H1 (cell line): ENCODE measurements at regions not wholly inside any gene's neighbourhood (a gene's known extent, or its start where the extent isn't known, plus 50 kb on each side); places are given as distances from the start of the nearest gene placed in this dataset.

Experiments used
- CTCF ChIA-PET: fragments of 300-600 bp; sonication (Branson Sonifier 250); formaldehyde crosslinking; loops from one replicate; lab custom pipeline; 2021; ENCODE audit not compliant: partially characterized antibody; lab: Charles Lee
- POLR2A ChIA-PET: fragments of 300-600 bp; sonication (Branson Sonifier 250); formaldehyde crosslinking; loops from one replicate; lab custom pipeline; 2021; ENCODE audit warnings: inconsistent platforms; ENCODE audit not compliant: partially characterized antibody; lab: Charles Lee
- DNase-seq, 2 experiments: peaks; one replicate each; pipeline versions ENCODE4 v3.0.0 to v3.0.0-alpha.2; 2010 to 2022; ENCODE audit warnings: low spot score in 2 of 2, low read depth in 1 of 2, mixed read lengths in 1 of 2
- FAIRE-seq: peaks from 2 replicates; lab custom pipeline; 2011; peaks lifted over from hg19 to GRCh38; lab: Jason Lieb, UNC
- H2AFZ ChIP-seq: 2 replicates; pipeline ENCODE4 v1.8.1; 2012; ENCODE audit warnings: low read length, inconsistent platforms
- H2AK5ac ChIP-seq: 2 replicates; pipeline ENCODE4 v1.6.1; 2013; ENCODE audit warnings: low read depth, low read length
- H2BK120ac ChIP-seq: replicated peaks from 2 replicates; pipeline ENCODE3; 2013; ENCODE audit warnings: low read depth, low read length, inconsistent platforms
- H2BK12ac ChIP-seq: 2 replicates; pipeline ENCODE4 v1.6.1; 2013; ENCODE audit warnings: low read depth, low read length
- H2BK15ac ChIP-seq: 2 replicates; pipeline ENCODE4 v1.6.1; 2013; ENCODE audit warnings: low read length
- H2BK20ac ChIP-seq: 2 replicates; pipeline ENCODE4 v1.6.1; 2013; ENCODE audit warnings: low read length
- H2BK5ac ChIP-seq: 2 replicates; pipeline ENCODE4 v1.6.1; 2013; ENCODE audit warnings: low read depth, low read length
- H3K14ac ChIP-seq: 2 replicates; pipeline ENCODE4 v1.6.1; 2013; ENCODE audit warnings: inconsistent platforms; ENCODE audit not compliant: insufficient read length
- H3K18ac ChIP-seq: 2 replicates; pipeline ENCODE4 v1.6.1; 2013; ENCODE audit warnings: low read length; ENCODE audit errors: extremely low read depth
- H3K23ac ChIP-seq: 2 replicates; pipeline ENCODE4 v1.6.1; 2013; ENCODE audit warnings: inconsistent platforms; ENCODE audit not compliant: insufficient read length
- H3K23me2 ChIP-seq: 2 replicates; pipeline ENCODE4 v1.6.1; 2013; ENCODE audit warnings: low read depth, low read length
- H3K27ac ChIP-seq: 2 replicates; pipeline ENCODE4 v1.6.1; 2011; ENCODE audit warnings: low read depth, low read length, inconsistent platforms
- H3K27me3 ChIP-seq, 4 experiments: replicated peaks in 1 of 4; 1 replicate in 1 of 4; 2 replicates in 3 of 4; pipeline versions ENCODE4 v1.6.1 to v1.8.1; 2011 to 2013; ENCODE audit warnings: low read length in 3 of 4, mild to moderate bottlenecking in 3 of 4, inconsistent platforms in 2 of 4, mixed read lengths in 2 of 4, moderate library complexity in 1 of 4; ENCODE audit not compliant: control insufficient read depth in 3 of 4, insufficient read depth in 3 of 4; ENCODE audit errors: extremely low read depth in 1 of 4
- H3K36me3 ChIP-seq, 4 experiments: 2 replicates each; pipeline versions ENCODE4 v1.6.1 to v1.8.1; 2011 to 2013; ENCODE audit warnings: mild to moderate bottlenecking in 4 of 4, low read length in 3 of 4, moderate library complexity in 2 of 4, control low read depth in 1 of 4, inconsistent platforms in 1 of 4; ENCODE audit not compliant: insufficient read depth in 4 of 4, control insufficient read depth in 2 of 4
- H3K4ac ChIP-seq: replicated peaks from 2 replicates; pipeline ENCODE3; 2013; ENCODE audit warnings: low read length, low read depth, mixed read lengths, inconsistent platforms; ENCODE audit not compliant: insufficient read length
- H3K4me1 ChIP-seq, 4 experiments: replicated peaks in 1 of 4; 1 replicate in 1 of 4; 2 replicates in 3 of 4; pipeline versions ENCODE4 v1.6.1 to v1.8.1; 2011 to 2013; ENCODE audit warnings: low read length in 3 of 4, inconsistent platforms in 2 of 4, mixed read lengths in 1 of 4; ENCODE audit not compliant: insufficient read depth in 4 of 4, control insufficient read depth in 3 of 4
- H3K4me2 ChIP-seq, 2 experiments: 2 replicates each; pipeline versions ENCODE4 v1.6.1 to v1.8.1; 2011 to 2013; ENCODE audit warnings: low read depth in 2 of 2, low read length in 2 of 2, control low read depth in 1 of 2, inconsistent platforms in 1 of 2, mild to moderate bottlenecking in 1 of 2; ENCODE audit not compliant: insufficient read depth in 1 of 2
- H3K4me3 ChIP-seq, 4 experiments: fragments of 200-600, 300-600 bp in 1 of 4; sonication (generic), shearing (Covaris generic), sonication (Bioruptor Twin) in 1 of 4; 2 replicates each; pipeline versions ENCODE4 v1.5.1 to v1.8.1; 2011 to 2016; ENCODE audit warnings: low read length in 4 of 4, low read depth in 3 of 4, control low read depth in 2 of 4, inconsistent platforms in 2 of 4, mild to moderate bottlenecking in 2 of 4, mixed read lengths in 1 of 4, moderate library complexity in 1 of 4; ENCODE audit not compliant: insufficient read depth in 2 of 4; ENCODE audit errors: extremely low read depth in 1 of 4
- H3K56ac ChIP-seq: replicated peaks from 2 replicates; pipeline ENCODE3; 2013; ENCODE audit warnings: low read depth, mild to moderate bottlenecking, mixed read lengths, low read length, inconsistent platforms; ENCODE audit not compliant: insufficient read length
- H3K79me1 ChIP-seq: 2 replicates; pipeline ENCODE4 v1.6.1; 2013; ENCODE audit warnings: low read depth, low read length, control low read depth
- H3K79me2 ChIP-seq, 2 experiments: 2 replicates each; pipeline versions ENCODE4 v1.6.1 to v1.8.1; 2012 to 2013; ENCODE audit warnings: low read length in 2 of 2, mild to moderate bottlenecking in 2 of 2, inconsistent platforms in 1 of 2; ENCODE audit not compliant: insufficient read depth in 2 of 2, control insufficient read depth in 1 of 2
- H3K9ac ChIP-seq, 4 experiments: replicated peaks in 1 of 4; 1 replicate in 1 of 4; 2 replicates in 3 of 4; pipeline versions ENCODE4 v1.6.1 to v1.8.1; 2011 to 2013; ENCODE audit warnings: low read depth in 3 of 4, low read length in 3 of 4, control low read depth in 2 of 4, mild to moderate bottlenecking in 2 of 4, moderate library complexity in 2 of 4, inconsistent platforms in 1 of 4; ENCODE audit errors: extremely low read depth in 1 of 4
- H3K9me3 ChIP-seq, 2 experiments: 2 replicates each; pipeline versions ENCODE4 v1.6.1 to v1.8.1; 2012 to 2013; ENCODE audit warnings: mild to moderate bottlenecking in 2 of 2, moderate library complexity in 2 of 2, control low read depth in 1 of 2, inconsistent platforms in 1 of 2, low read depth in 1 of 2, low read length in 1 of 2, mixed read lengths in 1 of 2; ENCODE audit not compliant: insufficient read depth in 2 of 2
- H4K20me1 ChIP-seq, 2 experiments: replicated peaks in 1 of 2; 2 replicates each; pipeline versions ENCODE3 to v1.8.1; 2011 to 2013; ENCODE audit warnings: inconsistent platforms in 2 of 2, low read length in 2 of 2, mild to moderate bottlenecking in 1 of 2; ENCODE audit not compliant: insufficient read depth in 2 of 2, control insufficient read depth in 1 of 2
- H4K5ac ChIP-seq: 2 replicates; pipeline ENCODE4 v1.6.1; 2013; ENCODE audit warnings: low read length, low read depth, mixed read lengths, inconsistent platforms; ENCODE audit not compliant: insufficient read length
- H4K8ac ChIP-seq: 2 replicates; pipeline ENCODE4 v1.8.0; 2013; ENCODE audit warnings: mild to moderate bottlenecking, moderate library complexity, low read length, inconsistent platforms; ENCODE audit not compliant: insufficient read depth; ENCODE audit errors: extremely low read depth
- H4K91ac ChIP-seq: replicated peaks from 2 replicates; pipeline ENCODE3; 2013; ENCODE audit warnings: low read length, mixed read lengths, inconsistent platforms; ENCODE audit not compliant: insufficient read length
- ASH2L ChIP-seq: fragments of 200-600, 300-600 bp; sonication (generic); IDR thresholded peaks from one replicate; pipeline ENCODE4 v1.7.1; 2017; ENCODE audit warnings: low read length
- RAD21 ChIP-seq, 2 experiments: IDR thresholded peaks in 1 of 2; conservative IDR thresholded peaks in 1 of 2; 2 replicates each; pipeline ENCODE4 v1.6.1; 2011; ENCODE audit warnings: low read depth in 2 of 2, low read length in 2 of 2, improper control_type of control experiment in 1 of 2, inconsistent platforms in 1 of 2, mild to moderate bottlenecking in 1 of 2, moderate library complexity in 1 of 2
- SIN3A ChIP-seq, 2 experiments: IDR thresholded peaks in 1 of 2; conservative IDR thresholded peaks in 1 of 2; 2 replicates each; pipeline ENCODE4 v1.6.1; 2011 to 2012; ENCODE audit warnings: low read length in 2 of 2, improper control_type of control experiment in 1 of 2, low read depth in 1 of 2, mild to moderate bottlenecking in 1 of 2
- SP1 ChIP-seq: IDR thresholded peaks from 2 replicates; pipeline ENCODE4 v1.6.1; 2011; ENCODE audit warnings: low read depth, low read length
- SUZ12 ChIP-seq: fragments of 200-600 bp; sonication (generic); IDR thresholded peaks from 2 replicates; pipeline ENCODE4 v1.6.1; 2012; ENCODE audit warnings: mild to moderate bottlenecking, inconsistent platforms, low read length, moderate library complexity, mixed read lengths
- WGBS, 2 experiments: shearing (Covaris generic) in 1 of 2; methylation state at CpG; one replicate each; pipeline versions ENCODE4 v1.1.6 to v1.1.7; 2013 to 2015; ENCODE audit warnings: low lambda C conversion rate in 2 of 2, mixed read lengths in 2 of 2, inconsistent platforms in 1 of 2, low coverage in 1 of 2, missing lambda C conversion rate in 1 of 2; ENCODE audit not compliant: insufficient replicate concordance in 2 of 2, insufficient coverage in 1 of 2, insufficient read length in 1 of 2; ENCODE audit errors: extremely low coverage in 1 of 2, missing lambda C conversion rate in 1 of 2; 5-methylcytosine and 5-hydroxymethylcytosine counted together

- no peak overlapping the region for H2BK15ac ChIP-seq
- H3K4me3 ChIP-seq, result peak overlapping the region; percentile 34 to 68 (median 45)
- ChIA-PET POLR2A (interaction anchor here (0.5 kb wide), 1 partner anchor 11 kb away, joined by 3 read pairs; no protein-coding TSS in a partner anchor), CTCF (interaction anchor here (0.7 to 13.2 kb wide), 21 partner anchors 9 to 511 kb away, joined by 3 to 119 read pairs (median 4); no protein-coding TSS in a partner anchor)
- DNase-seq (peak in 1 of 2 experiments; percentile 79), FAIRE-seq (no peak)
- H2BK20ac ChIP-seq, result no peak overlapping the region
- no peaks in the 10 kb centered on the region for H3K36me3 ChIP-seq
- no peak overlapping the region for H3K23ac ChIP-seq
- H3K23me2 ChIP-seq, result peaks cover 3% of the 10 kb centered on the region; the same call in 1 of the 2 replicates
- no peak overlapping the region for H3K56ac ChIP-seq
- no peak overlapping the region for H2BK120ac ChIP-seq
- peaks cover 0 to 5% (median 0%) of the 10 kb centered on the region in 4 experiments; a peak in 2 of 7 replicates for H3K4me1 ChIP-seq
- H4K5ac ChIP-seq, result no peak overlapping the region
- H3K9ac ChIP-seq, result no peak overlapping the region
- H3K79me2 ChIP-seq, result no peaks in the 10 kb centered on the region
- no peak overlapping the region for H3K14ac ChIP-seq
- no peak overlapping the region for H3K4ac ChIP-seq
- H3K27ac ChIP-seq, result no peak overlapping the region
- no peak overlapping the region for H2AFZ ChIP-seq
- no peak overlapping the region for H2AK5ac ChIP-seq
- H3K79me1 ChIP-seq, result no peaks in the 10 kb centered on the region
- H4K20me1 ChIP-seq, result no peaks in the 10 kb centered on the region
- H3K18ac ChIP-seq, result no peak overlapping the region
- no peak overlapping the region for H4K91ac ChIP-seq
- peak overlapping the region; percentile 57 to 69 for H3K4me2 ChIP-seq
- no peaks in the 10 kb centered on the region for H3K9me3 ChIP-seq
- no peak overlapping the region for H2BK12ac ChIP-seq
- H3K27me3 ChIP-seq, result peaks cover 12 to 35% (median 20%) of the 10 kb centered on the region in 4 experiments
- no peak overlapping the region for H2BK5ac ChIP-seq
- WGBS, 2 experiments, result 12% methylated on average over 35 of the region's 39 CpGs; no CpG with 5 or more reads in 1 of the 2 experiments
- no peak overlapping the region for H4K8ac ChIP-seq
- TF ChIP-seq SUZ12 (no peak), RAD21 (IDR thresholded peaks at IDR 0.05 in 1 of 2, conservative IDR thresholded peaks at IDR 0.05 in 1 of 2; ENCODE audit: low read depth in 2 of 2, low read length in 2 of 2) (peak; percentile 81 to 88), SIN3A (conservative IDR thresholded peaks at IDR 0.05 in 1 of 2, IDR thresholded peaks at IDR 0.05 in 1 of 2; ENCODE audit: low read depth in 1 of 2, low read length in 2 of 2) (no peak), ASH2L (peak; percentile 9), SP1 (no peak)
Observed at GRCh38 chr2:176638167-176639015, 369.1 kb downstream of the MTX2 start.
